ENCODE measurements at regions not wholly inside any gene's neighbourhood (a gene's known extent, or its start where the extent isn't known, plus 50 kb on each side); places are given as distances from the start of the nearest gene placed in this dataset.

DNA sequence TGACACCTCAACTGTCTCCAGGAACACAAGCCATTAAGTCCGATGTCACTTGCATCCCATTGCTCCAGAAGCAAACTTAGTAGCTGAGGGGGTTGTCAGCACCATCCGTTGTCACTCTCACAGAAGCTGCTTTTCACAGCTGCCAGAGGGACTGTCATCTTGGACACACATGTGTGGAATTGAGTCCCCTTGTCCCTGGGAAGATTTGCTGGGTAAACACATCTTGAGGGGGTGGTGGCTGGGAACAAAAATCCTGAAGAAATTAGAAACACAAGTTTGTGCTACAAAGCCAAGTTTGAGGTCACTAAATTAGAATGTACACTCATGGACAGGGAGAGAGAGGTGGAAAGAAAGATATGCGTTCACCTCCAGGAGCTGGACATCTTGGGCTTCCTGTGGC lies 55.2 kb upstream of the ADRA1B start:
- no peaks in the 10 kb centered on the region for H3K4me1 ChIP-seq
- no peak for DNase-seq
- 52 to 79% (median 58%) methylated on average over 3 of the region's 3 CpGs for WGBS, 5 donors

GRCh38 chr5:159864885-159865691 lies 51.2 kb upstream of the ADRA1B start:
- H3K27me3 ChIP-seq (replicated peaks in 1 of 7) = peaks cover 0 to 40% (median 0%) of the 10 kb centered on the region in 7 donors
- no peaks in the 10 kb centered on the region for H3K9me3 ChIP-seq
- no peak for TF ChIP-seq POLR2A (IDR thresholded peaks at IDR 0.05)
- TF ChIP-seq, protein P1, sequence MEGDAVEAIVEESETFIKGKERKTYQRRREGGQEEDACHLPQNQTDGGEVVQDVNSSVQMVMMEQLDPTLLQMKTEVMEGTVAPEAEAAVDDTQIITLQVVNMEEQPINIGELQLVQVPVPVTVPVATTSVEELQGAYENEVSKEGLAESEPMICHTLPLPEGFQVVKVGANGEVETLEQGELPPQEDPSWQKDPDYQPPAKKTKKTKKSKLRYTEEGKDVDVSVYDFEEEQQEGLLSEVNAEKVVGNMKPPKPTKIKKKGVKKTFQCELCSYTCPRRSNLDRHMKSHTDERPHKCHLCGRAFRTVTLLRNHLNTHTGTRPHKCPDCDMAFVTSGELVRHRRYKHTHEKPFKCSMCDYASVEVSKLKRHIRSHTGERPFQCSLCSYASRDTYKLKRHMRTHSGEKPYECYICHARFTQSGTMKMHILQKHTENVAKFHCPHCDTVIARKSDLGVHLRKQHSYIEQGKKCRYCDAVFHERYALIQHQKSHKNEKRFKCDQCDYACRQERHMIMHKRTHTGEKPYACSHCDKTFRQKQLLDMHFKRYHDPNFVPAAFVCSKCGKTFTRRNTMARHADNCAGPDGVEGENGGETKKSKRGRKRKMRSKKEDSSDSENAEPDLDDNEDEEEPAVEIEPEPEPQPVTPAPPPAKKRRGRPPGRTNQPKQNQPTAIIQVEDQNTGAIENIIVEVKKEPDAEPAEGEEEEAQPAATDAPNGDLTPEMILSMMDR (IDR thresholded peaks at IDR 0.05 in 8 of 11, conservative IDR thresholded peaks at IDR 0.05 in 3 of 11) = no peak
- TF ChIP-seq POLR2AphosphoS5 (IDR thresholded peaks at IDR 0.05) = no peak
- H3K27ac ChIP-seq = peak overlapping the region in 7 of 8 donors; percentile 17 to 68 (median 47)
- intact Hi-C loops (cut with DNase I; ENCODE audit: low total_unique reads) = no loop called here
- H3K36me3 ChIP-seq = no peaks in the 10 kb centered on the region
- no peak for DNase-seq
- 36 to 47% (median 45%) methylated on average over 13 of the region's 13 CpGs for WGBS, 5 donors
- no peaks in the 10 kb centered on the region for H3K4me1 ChIP-seq
- H3K4me3 ChIP-seq = peak overlapping the region in 2 of 8 donors; percentile 20 to 29

More for the DNA sequence above, 55.2 kb upstream of the ADRA1B start:
- Histone ChIP-seq H3K36me3 (no peaks in the 10 kb centered on the region), H3K4me3 (no peak overlapping the region), H3K9me3 (no peaks in the 10 kb centered on the region), H3K27me3 (replicated peaks in 1 of 7) (peaks cover 0 to 30% (median 0%) of the 10 kb centered on the region in 7 donors), H3K27ac (no peak overlapping the region)
- intact Hi-C loops (cut with DNase I; ENCODE audit: low total_unique reads) = no loop called here
- no peak for TF ChIP-seq POLR2A (IDR thresholded peaks at IDR 0.05)

- no peaks in the 10 kb centered on the region for H3K9me3 ChIP-seq
- 88 to 96% (median 90%) methylated on average over 5 of the region's 5 CpGs for WGBS, 5 donors
- H3K27me3 ChIP-seq (replicated peaks in 1 of 7) = peaks cover 0 to 36% (median 0%) of the 10 kb centered on the region in 7 donors
- DNase-seq = no peak
- TF ChIP-seq POLR2AphosphoS5 (IDR thresholded peaks at IDR 0.05) (no peak), POLR2A (IDR thresholded peaks at IDR 0.05) (no peak)
- TF ChIP-seq, protein P1 (IDR thresholded peaks at IDR 0.05 in 8 of 11, conservative IDR thresholded peaks at IDR 0.05 in 3 of 11) = no peak
- no peaks in the 10 kb centered on the region for H3K36me3 ChIP-seq
- H3K4me1 ChIP-seq = no peaks in the 10 kb centered on the region
- H3K4me3 ChIP-seq = no peak overlapping the region
- intact Hi-C loops (cut with DNase I; ENCODE audit: low total_unique reads) = no loop called here
- H3K27ac ChIP-seq = peak overlapping the region in 1 of 8 donors; percentile 59
Observed at GRCh38 chr5:159866093-159866492, 50.2 kb upstream of the ADRA1B start.
